GM21825 (cell line): ENCODE measurements at regions not wholly inside any gene's neighbourhood (a gene's known extent, or its start where the extent isn't known, plus 50 kb on each side); places are given as distances from the start of the nearest gene placed in this dataset.
"Not testable (repeated sequence)": the region's sequence is repeated elsewhere in the genome, so short reads cannot be mapped to it uniquely, and the experiment has no call there.

Experiments
- ATAC-seq: cut with Tn5 transposase; IDR thresholded peaks from one replicate; pipeline ENCODE4 v1.9.1; 2021; ENCODE audit warnings: mild to moderate bottlenecking, moderate library complexity; ENCODE audit not compliant: unreplicated experiment

DNA sequence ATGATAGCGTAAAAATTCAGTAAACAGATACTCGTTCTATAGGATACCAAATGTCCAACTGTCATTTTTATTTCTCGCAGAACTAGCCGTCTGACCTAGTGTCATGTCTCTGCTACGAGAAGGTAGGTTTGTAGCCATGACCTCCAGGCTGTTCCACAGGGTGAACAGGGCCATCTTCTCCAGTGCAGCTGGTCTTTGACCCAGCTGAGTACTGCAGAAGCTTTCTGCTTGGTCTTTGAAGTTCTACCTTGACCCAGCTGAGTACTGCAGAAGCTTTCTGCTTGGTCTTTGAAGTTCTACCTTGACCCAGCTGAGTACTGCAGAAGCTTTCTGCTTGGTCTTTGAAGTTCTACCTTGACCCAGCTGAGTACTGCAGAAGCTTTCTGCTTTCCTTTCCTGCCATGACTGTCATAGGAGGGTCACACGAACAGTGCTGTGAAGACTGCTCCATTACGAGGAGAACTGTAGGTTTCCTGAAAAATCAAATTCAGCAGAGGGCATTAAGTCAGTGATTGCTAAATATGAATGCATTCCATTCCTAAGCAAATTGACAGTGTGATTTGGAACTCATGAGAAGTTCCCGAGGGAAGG is 532.8 kb upstream of the NRP1 start:
- not testable (repeated sequence) for ATAC-seq

GRCh38 chr10:33863352-33863751 is 528.9 kb upstream of the NRP1 start:
- no peak for ATAC-seq

DNA sequence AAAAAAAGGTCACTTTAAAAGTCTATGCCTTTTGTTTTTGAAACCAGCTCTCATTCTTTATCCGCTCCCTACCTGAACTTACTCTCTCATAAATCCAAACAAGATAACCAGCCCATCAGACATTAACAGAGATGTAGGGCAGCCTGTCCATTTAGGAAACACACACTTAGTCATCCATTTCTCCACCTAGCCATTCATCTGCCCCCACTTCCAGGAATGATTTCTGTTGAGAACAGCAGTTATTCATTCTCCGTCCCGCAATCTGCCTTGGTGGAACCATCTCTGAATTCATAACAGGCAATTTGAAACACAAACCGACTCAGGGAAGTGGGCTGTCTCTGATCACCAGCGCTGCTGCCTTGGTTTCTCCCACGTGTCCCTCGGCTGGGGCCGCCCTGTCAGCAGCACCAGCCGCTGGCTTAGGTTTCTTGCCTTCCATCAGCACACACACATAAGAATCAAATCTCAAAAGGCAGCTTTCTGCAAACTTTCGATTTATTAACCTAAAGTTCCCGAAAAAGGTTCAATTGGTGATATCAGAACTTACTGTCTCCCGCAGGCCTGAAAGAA is 528.2 kb upstream of the NRP1 start:
- no peak for ATAC-seq

DNA sequence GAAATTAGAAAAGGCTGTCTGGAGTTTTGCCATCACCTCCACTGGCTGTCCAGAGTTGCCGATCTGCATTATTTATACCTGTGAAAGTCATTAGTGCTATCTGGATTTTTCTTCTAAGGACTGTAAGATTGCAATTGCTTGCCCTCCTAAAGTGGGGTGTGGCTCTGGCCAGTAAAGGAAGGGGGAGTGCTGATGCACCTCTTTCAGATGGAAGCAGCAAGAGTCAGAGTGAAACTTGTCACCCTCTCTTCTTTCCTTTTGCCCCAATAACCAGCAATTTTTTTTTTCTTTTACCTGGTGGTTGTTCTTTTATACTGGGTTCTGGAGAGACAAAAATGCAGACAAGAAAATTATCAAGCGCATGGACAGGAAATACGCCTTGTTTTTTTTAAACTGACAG is 527.4 kb upstream of the NRP1 start:
- no peak for ATAC-seq

DNA sequence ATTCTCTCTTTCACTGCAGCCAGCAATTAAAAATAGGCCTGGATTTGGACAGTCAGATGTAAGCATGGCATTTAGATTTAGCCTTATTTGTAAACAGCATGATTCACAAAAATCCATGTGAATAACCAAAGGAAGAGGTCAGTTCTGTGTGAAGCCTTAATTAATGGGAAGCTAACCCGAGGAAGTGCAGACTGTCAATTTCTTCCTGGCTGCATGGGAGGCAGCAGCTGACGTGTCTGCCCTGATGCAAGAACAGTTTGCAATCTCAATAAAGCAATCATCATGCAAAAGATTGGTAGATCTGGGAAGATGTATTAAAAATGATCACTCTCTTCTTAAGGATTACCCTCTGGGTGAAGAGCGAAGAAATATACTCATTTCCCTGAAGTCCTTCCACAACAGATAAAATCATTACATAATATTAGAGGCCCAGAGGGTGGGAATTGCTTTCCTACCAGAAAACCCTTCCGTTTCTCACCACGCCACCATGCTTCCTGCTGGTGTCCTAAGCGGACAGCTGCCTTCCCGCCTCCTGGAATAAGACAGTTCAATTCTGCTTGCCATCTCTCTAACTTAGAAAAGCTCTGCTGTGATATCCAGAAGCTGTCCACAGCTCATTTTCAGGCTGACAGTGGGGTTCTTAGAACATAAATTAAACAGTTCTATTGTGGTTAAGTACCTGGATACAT is 526.7 kb upstream of the NRP1 start:
- no peak for ATAC-seq

- ATAC-seq, result no peak
Observed at GRCh38 chr10:33860552-33860951, 526.1 kb upstream of the NRP1 start.

GRCh38 chr10:33859319-33860022 is 525.0 kb upstream of the NRP1 start:
- no peak for ATAC-seq

DNA sequence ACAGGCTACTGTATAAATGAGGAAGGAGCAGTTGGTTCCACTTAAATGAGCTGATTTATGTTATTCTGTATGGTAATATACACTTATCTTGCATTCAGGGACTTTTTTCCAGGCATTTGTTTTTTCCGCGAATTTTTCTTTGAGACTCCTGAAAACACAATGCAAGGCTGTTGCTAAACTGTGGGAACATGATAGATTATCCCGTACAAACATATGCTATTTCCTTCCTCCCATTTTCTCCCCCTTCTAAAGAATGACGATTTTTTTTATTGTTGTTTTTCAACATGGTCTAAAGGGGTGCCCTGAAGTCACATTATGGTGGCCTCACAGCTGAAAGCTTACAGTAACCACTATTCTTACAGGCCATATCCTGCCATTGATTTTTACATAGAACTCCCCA is 523.9 kb upstream of the NRP1 start:
- no peak for ATAC-seq

DNA sequence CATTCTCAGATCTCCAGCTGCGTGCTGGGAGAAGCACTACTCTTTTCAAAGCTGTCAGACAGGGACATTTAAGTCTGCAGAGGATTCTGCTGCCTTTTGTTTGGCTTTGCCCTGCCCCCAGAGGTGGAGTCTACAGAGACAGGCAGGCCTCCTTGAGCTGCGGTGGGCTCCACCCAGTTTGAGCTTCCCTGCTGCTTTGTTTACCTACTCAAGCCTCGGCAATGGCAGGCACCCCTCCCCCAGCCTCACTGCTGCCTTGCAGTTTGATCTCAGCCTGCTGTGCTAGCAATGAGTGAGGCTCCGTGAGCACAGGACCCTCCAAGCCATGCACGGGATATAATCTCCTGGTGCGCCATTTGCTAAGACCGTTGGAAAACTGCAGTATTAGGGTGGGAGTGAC is 518.8 kb upstream of the NRP1 start:
- not testable (repeated sequence) for ATAC-seq

DNA sequence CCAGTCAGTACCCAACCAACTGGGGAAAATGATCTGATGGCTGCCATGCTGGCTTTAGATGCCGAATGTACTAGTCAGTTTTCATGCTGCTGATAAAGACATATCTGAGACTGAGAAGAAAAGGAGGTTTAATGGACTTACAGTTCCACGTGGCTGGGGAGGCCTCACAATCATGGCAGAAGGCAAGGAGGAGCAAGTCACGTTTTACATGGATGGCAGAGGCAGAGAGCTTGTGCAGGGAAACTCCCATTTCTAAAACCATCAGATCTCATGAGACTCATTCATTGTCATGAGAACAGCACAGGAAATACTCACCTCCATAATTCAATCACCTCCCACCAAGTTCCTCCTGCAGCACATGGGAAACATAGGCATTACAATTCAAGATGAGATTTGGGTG is 508.9 kb upstream of the NRP1 start:
- no peak for ATAC-seq

DNA sequence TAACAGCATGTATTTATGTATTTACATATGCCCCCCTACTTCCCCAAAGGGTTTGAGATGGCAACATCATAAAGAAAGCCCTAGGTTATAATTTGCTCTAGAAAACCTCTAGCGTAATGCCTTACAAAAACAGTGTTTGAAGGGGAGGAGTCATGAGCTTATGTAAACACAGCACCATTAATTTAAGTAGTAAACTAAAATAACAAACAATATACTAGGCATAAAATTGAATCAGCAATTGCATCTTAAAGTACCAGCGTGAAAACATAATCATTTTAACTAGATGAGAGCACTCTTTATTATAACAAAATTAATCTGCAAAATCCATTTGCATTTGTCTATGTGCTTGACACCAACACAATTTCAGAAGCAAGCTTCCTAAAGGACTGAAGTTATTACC is 507.2 kb upstream of the NRP1 start:
- no peak for ATAC-seq

DNA sequence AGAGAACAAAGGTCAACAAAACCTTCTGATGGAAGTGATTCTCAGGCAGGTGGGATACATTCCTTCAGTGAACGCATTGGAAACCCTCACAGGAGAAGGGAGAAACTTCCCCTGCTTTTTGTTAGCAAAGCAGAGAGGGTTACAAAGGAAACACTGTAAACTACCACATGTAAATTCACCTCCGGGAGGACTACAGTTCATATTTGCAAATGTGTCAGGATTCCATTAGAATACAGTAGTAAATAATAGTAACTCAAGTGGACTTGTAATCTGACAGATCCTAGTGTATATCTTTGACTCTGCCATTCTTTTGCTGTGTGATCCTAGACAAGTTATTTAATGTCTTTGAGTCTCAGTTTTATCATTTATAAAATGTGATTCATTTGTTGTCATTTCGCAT is 504.3 kb upstream of the NRP1 start:
- ATAC-seq, result no peak

GRCh38 chr10:33837736-33838135 is 503.3 kb upstream of the NRP1 start:
- no peak for ATAC-seq

DNA sequence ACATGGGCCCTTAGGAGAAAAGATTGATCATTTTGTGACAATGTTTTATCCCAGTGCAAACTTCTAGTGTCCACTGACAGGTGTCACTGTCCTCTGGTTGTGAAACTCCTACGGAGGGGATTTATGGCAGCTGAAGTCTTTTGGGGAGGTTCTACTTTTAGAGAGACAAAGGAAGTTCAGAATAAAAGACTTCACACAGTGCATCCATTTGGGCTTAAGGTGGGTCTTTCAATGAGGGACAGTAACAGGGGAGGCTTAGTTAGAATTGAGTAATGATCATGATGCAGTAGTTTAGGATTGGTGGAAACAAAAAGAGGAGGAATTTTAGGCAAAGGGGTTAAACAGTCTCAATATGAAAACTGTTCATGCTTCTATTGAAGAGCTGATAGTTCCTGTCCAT is 501.1 kb upstream of the NRP1 start:
- no peak for ATAC-seq

GRCh38 chr10:33833566-33833965 is 499.1 kb upstream of the NRP1 start:
- no peak for ATAC-seq

DNA sequence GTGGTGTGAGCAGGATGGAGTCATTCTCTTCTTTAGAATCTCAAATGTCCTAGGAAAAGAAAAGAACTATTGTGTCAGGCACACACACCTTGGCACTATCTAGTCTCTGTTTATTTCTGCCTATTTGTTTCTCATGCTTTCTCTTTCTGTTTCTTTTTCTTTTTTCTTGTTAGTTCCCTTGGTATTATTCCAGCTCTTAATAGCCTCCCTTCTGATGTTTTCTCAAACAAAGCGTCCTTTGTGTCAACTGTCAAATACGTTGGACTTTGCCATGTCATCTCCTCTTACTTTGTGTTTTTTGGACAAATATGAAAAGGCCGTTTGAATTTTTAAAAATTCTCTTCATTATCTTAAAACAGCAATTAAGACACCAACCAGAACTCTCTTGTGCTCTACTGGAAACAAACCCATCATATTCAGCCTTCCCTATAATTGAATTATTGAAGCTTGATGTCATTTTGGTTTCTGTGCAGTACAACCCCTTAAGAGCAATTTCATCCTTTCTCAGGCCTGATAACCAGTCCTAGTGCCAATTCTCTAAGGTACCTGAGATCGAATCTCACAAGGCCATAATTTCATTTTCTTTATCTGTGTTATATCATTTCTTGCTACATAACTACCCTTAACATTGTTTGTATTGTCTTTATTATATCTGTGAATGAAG is 497.8 kb upstream of the NRP1 start:
- no peak for ATAC-seq

GRCh38 chr10:33831591-33831990 is 497.1 kb upstream of the NRP1 start:
- no peak for ATAC-seq

DNA sequence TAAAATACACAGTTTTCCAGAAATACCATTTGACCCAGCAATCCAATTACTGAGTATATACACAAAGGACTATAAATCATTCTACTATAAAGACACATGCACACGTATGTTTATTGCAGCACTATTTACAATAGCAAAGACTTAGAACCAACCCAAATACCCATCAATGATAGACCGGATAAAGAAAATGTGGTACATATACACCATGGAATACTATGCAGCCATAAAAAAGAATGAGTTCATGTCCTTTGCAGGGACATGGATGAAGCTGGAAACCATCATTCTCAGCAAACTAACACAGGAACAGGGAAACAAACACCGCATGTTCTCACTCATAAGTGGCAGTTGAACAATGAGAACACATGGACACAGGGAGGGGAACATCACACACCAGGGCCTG is 495.4 kb upstream of the NRP1 start:
- not testable (repeated sequence) for ATAC-seq

DNA sequence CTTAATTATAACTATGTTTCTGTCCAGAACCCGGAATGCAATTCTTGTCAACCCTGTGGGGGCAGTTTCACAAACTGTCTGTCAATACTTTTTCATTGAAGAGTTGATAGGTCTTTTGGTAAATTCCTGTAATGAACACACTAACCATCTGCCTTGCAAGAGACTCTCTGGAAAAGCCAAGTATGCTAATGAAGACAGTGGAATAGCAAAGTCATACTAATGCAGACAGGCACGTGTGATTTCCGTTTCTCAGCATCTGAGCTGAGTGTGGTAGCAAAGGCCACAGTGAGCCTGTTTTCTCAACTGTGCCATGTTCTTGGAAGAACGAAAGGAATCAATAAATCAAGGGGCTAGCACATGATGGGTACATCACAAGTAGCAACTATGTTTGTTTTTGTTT is 494.1 kb upstream of the NRP1 start:
- no peak for ATAC-seq

DNA sequence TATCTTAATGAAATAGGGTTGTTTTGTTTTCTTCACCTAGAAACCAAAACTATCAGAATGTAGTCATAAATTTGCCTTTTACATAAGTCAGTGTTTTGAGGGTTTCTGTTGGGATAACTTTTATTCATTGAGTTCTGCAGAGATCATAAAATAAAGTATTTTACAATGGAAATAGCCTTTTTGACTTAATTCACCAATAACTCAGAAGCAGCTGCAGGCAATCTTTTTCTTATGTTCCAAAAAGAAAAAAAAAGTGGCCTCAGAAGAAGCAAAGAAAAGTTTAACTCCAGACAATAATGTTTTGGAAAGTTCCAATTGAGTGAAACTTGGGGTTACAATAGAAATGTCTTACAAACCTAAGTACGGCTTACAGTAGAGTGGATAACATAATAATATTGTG is 491.7 kb upstream of the NRP1 start:
- ATAC-seq, result no peak

GRCh38 chr10:33822774-33823173 is 488.3 kb upstream of the NRP1 start:
- ATAC-seq, result no peak

- ATAC-seq, result no peak
Observed at GRCh38 chr10:33820531-33820930, 486.1 kb upstream of the NRP1 start.
